Liver (tissue), 8 donors: ENCODE measurements at regions not wholly inside any gene's neighbourhood (a gene's known extent, or its start where the extent isn't known, plus 50 kb on each side); places are given as distances from the start of the nearest gene placed in this dataset.

Source experiments
- DNase-seq: peaks from one replicate; pipeline ENCODE4 v3.0.0-alpha.2; 2017; ENCODE audit warnings: low spot score
- H3K27ac ChIP-seq, 2 donors: one replicate each; pipeline ENCODE4 v1.7.0; 2013; ENCODE audit warnings: inconsistent platforms in 2 of 2, low read length in 2 of 2, control low read depth in 1 of 2, low read depth in 1 of 2, mild to moderate bottlenecking in 1 of 2
- H3K27me3 ChIP-seq, 4 donors: one replicate each; pipeline versions ENCODE4 v1.6.1 to v1.7.0; 2013; ENCODE audit warnings: low read length in 3 of 4, inconsistent platforms in 1 of 4, mild to moderate bottlenecking in 1 of 4, moderate library complexity in 1 of 4; ENCODE audit not compliant: control insufficient read depth in 4 of 4, insufficient read depth in 4 of 4
- H3K36me3 ChIP-seq, 4 donors: one replicate each; pipeline versions ENCODE4 v1.6.1 to v1.7.0; 2013; ENCODE audit warnings: low read length in 3 of 4, mild to moderate bottlenecking in 3 of 4, low read depth in 1 of 4, moderate library complexity in 1 of 4; ENCODE audit not compliant: control insufficient read depth in 4 of 4, insufficient read depth in 3 of 4
- H3K4me1 ChIP-seq, 4 donors: one replicate each; pipeline versions ENCODE4 v1.6.1 to v1.7.0; 2013; ENCODE audit warnings: low read length in 3 of 4, mild to moderate bottlenecking in 3 of 4, moderate library complexity in 1 of 4; ENCODE audit not compliant: control insufficient read depth in 4 of 4, insufficient read depth in 4 of 4
- H3K4me3 ChIP-seq, 3 donors: one replicate each; pipeline versions ENCODE4 v1.6.1 to v1.7.0; 2013; ENCODE audit warnings: low read length in 3 of 3, control low read depth in 1 of 3, low read depth in 1 of 3, mild to moderate bottlenecking in 1 of 3
- H3K9ac ChIP-seq, 2 donors: one replicate each; pipeline ENCODE4 v1.7.0; 2013; ENCODE audit warnings: low read length in 2 of 2, mild to moderate bottlenecking in 2 of 2, moderate library complexity in 2 of 2, control low read depth in 1 of 2, low read depth in 1 of 2
- H3K9me3 ChIP-seq, 4 donors: one replicate each; pipeline versions ENCODE4 v1.6.1 to v1.7.0; 2013; ENCODE audit warnings: low read length in 3 of 4; ENCODE audit not compliant: control insufficient read depth in 4 of 4
- EGR1 ChIP-seq, 2 donors: IDR thresholded peaks; 2 replicates each; pipeline ENCODE4 v1.6.1; 2016 to 2018; ENCODE audit warnings: antibody characterized with exemption in 2 of 2, low read depth in 2 of 2
- FOXA1 ChIP-seq: IDR thresholded peaks from 2 replicates; pipeline ENCODE4 v1.6.1; 2016; ENCODE audit warnings: antibody characterized with exemption
- FOXA2 ChIP-seq: IDR thresholded peaks from 2 replicates; pipeline ENCODE4 v1.6.1; 2016; ENCODE audit warnings: antibody characterized with exemption
- GABPA ChIP-seq, 2 donors: IDR thresholded peaks in 1 of 2; conservative IDR thresholded peaks in 1 of 2; 2 replicates each; pipeline ENCODE4 v1.6.1; 2016; ENCODE audit warnings: antibody characterized with exemption in 2 of 2, mild to moderate bottlenecking in 1 of 2, moderate library complexity in 1 of 2
- HNF4A ChIP-seq, 2 donors: conservative IDR thresholded peaks; 2 replicates each; pipeline ENCODE4 v1.6.1; 2016; ENCODE audit warnings: antibody characterized with exemption in 2 of 2, mild to moderate bottlenecking in 2 of 2
- HNF4G ChIP-seq: IDR thresholded peaks from 2 replicates; pipeline ENCODE4 v1.6.1; 2016; ENCODE audit warnings: antibody characterized with exemption
- JUND ChIP-seq, 2 donors: IDR thresholded peaks; 2 replicates each; pipeline ENCODE4 v1.6.1; 2016; ENCODE audit warnings: antibody characterized with exemption in 2 of 2
- NR2F2 ChIP-seq: IDR thresholded peaks from 2 replicates; pipeline ENCODE4 v1.6.1; 2016; ENCODE audit warnings: antibody characterized with exemption
- RAD21 ChIP-seq, 2 donors: IDR thresholded peaks; 2 replicates each; pipeline ENCODE4 v1.6.1; 2016; ENCODE audit warnings: antibody characterized with exemption in 2 of 2, mild to moderate bottlenecking in 2 of 2
- RXRA ChIP-seq, 2 donors: IDR thresholded peaks; 2 replicates each; pipeline ENCODE4 v1.6.1; 2017 to 2018; ENCODE audit warnings: antibody characterized with exemption in 2 of 2, mild to moderate bottlenecking in 1 of 2
- SP1 ChIP-seq: IDR thresholded peaks from 2 replicates; pipeline ENCODE4 v1.6.1; 2018; ENCODE audit warnings: antibody characterized with exemption, mild to moderate bottlenecking
- TAF1 ChIP-seq: conservative IDR thresholded peaks from 2 replicates; pipeline ENCODE4 v1.6.1; 2016; ENCODE audit warnings: antibody characterized with exemption, mild to moderate bottlenecking
- YY1 ChIP-seq: IDR thresholded peaks from 2 replicates; pipeline ENCODE4 v1.6.1; 2016; ENCODE audit warnings: antibody characterized with exemption, mild to moderate bottlenecking
- WGBS: extraction: QIAGEN DNeasy Blood & Tissue Kit; methylation state at CpG from one replicate; pipeline ENCODE4 v1.1.7; 2013; 5-methylcytosine and 5-hydroxymethylcytosine counted together
- TF ChIP-seq, protein P1 (sequence below): IDR thresholded peaks from 2 replicates; pipeline ENCODE4 v1.6.1; 2016; ENCODE audit warnings: antibody characterized with exemption, mild to moderate bottlenecking
- TF ChIP-seq, protein P2 (sequence below): IDR thresholded peaks from 2 replicates; pipeline ENCODE4 v1.6.1; 2016; ENCODE audit warnings: antibody characterized with exemption
- TF ChIP-seq, protein P3 (sequence below): IDR thresholded peaks from 2 replicates; pipeline ENCODE4 v1.6.1; 2016; ENCODE audit warnings: antibody characterized with exemption
- TF ChIP-seq, protein P4 (sequence below): IDR thresholded peaks from 2 replicates; pipeline ENCODE4 v1.6.1; 2016; ENCODE audit warnings: antibody characterized with exemption
- TF ChIP-seq, protein P5 (sequence below): fragments of 150-350 bp; IDR thresholded peaks from 2 replicates; pipeline ENCODE4 v1.5.1; 2017; ENCODE audit warnings: improper control_type of control experiment, low read depth, low read length; ENCODE audit not compliant: missing input control
- donor health status: healthy.
- donor health status: healthy.
- donor health status: healthy.
- donor health status: healthy.
- donor health status: healthy.

DNA sequence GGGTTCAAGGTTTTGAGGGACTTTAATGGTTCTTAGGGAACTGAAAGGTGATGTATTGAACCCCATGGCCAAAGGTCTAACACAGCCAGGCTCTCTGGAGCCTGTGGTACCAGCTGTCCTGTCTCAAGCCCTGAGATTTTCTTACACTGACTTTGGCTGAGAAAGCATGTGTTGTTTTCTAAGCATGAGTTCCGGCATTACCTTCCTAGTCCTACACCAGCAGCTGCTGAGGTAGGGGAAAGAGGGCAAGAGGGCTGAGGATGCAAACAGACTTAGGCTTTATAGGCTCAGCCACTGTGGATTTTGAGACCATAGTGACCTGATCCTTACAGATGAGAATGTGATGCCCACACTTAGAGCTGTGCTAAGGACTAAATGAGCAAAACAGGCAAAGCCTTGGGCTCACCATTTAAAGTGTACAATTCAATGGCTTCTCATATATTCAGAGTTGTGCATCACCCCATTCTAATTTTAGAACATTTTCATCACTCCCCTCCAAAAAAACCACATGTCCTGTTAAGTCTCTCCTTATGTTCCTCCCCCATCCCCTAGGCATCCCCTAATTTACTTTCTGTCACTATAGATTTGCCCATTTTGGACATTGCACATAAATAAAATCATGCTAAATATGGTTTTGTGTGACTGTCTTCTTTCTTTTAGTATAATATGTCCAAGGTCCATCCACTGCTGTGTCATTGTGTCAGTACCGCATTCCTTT is 99.7 kb upstream of the OTOS start:
- Histone ChIP-seq H3K27me3 (no peaks in the 10 kb centered on the region), H3K9me3 (no peaks in the 10 kb centered on the region), H3K4me1 (peaks cover 0 to 11% (median 5%) of the 10 kb centered on the region in 4 donors), H3K36me3 (no peaks in the 10 kb centered on the region), H3K27ac (no peak overlapping the region), H3K9ac (no peak overlapping the region), H3K4me3 (no peak overlapping the region)
- TF ChIP-seq RAD21 (IDR thresholded peaks at IDR 0.05), result no peak
- TF ChIP-seq, protein P1, sequence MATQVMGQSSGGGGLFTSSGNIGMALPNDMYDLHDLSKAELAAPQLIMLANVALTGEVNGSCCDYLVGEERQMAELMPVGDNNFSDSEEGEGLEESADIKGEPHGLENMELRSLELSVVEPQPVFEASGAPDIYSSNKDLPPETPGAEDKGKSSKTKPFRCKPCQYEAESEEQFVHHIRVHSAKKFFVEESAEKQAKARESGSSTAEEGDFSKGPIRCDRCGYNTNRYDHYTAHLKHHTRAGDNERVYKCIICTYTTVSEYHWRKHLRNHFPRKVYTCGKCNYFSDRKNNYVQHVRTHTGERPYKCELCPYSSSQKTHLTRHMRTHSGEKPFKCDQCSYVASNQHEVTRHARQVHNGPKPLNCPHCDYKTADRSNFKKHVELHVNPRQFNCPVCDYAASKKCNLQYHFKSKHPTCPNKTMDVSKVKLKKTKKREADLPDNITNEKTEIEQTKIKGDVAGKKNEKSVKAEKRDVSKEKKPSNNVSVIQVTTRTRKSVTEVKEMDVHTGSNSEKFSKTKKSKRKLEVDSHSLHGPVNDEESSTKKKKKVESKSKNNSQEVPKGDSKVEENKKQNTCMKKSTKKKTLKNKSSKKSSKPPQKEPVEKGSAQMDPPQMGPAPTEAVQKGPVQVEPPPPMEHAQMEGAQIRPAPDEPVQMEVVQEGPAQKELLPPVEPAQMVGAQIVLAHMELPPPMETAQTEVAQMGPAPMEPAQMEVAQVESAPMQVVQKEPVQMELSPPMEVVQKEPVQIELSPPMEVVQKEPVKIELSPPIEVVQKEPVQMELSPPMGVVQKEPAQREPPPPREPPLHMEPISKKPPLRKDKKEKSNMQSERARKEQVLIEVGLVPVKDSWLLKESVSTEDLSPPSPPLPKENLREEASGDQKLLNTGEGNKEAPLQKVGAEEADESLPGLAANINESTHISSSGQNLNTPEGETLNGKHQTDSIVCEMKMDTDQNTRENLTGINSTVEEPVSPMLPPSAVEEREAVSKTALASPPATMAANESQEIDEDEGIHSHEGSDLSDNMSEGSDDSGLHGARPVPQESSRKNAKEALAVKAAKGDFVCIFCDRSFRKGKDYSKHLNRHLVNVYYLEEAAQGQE, result no peak
- no peak for TF ChIP-seq NR2F2
- no peak for TF ChIP-seq YY1
- no peak for TF ChIP-seq HNF4G
- TF ChIP-seq, protein P2, sequence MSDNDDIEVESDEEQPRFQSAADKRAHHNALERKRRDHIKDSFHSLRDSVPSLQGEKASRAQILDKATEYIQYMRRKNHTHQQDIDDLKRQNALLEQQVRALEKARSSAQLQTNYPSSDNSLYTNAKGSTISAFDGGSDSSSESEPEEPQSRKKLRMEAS, result no peak
- TF ChIP-seq HNF4A (conservative IDR thresholded peaks at IDR 0.05), result no peak
- TF ChIP-seq, protein P3, sequence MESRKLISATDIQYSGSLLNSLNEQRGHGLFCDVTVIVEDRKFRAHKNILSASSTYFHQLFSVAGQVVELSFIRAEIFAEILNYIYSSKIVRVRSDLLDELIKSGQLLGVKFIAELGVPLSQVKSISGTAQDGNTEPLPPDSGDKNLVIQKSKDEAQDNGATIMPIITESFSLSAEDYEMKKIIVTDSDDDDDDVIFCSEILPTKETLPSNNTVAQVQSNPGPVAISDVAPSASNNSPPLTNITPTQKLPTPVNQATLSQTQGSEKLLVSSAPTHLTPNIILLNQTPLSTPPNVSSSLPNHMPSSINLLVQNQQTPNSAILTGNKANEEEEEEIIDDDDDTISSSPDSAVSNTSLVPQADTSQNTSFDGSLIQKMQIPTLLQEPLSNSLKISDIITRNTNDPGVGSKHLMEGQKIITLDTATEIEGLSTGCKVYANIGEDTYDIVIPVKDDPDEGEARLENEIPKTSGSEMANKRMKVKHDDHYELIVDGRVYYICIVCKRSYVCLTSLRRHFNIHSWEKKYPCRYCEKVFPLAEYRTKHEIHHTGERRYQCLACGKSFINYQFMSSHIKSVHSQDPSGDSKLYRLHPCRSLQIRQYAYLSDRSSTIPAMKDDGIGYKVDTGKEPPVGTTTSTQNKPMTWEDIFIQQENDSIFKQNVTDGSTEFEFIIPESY, result no peak
- no peak for TF ChIP-seq SP1
- no peak for TF ChIP-seq FOXA2
- TF ChIP-seq EGR1 (IDR thresholded peaks at IDR 0.05; ENCODE audit: low read depth in 2 of 2), result no peak
- TF ChIP-seq GABPA (IDR thresholded peaks at IDR 0.05 in 1 of 2, conservative IDR thresholded peaks at IDR 0.05 in 1 of 2), result no peak
- TF ChIP-seq, protein P4, sequence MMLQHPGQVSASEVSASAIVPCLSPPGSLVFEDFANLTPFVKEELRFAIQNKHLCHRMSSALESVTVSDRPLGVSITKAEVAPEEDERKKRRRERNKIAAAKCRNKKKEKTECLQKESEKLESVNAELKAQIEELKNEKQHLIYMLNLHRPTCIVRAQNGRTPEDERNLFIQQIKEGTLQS, result no peak
- no peak for TF ChIP-seq FOXA1
- TF ChIP-seq RXRA (IDR thresholded peaks at IDR 0.05), result no peak
- TF ChIP-seq JUND (IDR thresholded peaks at IDR 0.05), result no peak
- TF ChIP-seq TAF1, result no peak
- TF ChIP-seq, protein P5, sequence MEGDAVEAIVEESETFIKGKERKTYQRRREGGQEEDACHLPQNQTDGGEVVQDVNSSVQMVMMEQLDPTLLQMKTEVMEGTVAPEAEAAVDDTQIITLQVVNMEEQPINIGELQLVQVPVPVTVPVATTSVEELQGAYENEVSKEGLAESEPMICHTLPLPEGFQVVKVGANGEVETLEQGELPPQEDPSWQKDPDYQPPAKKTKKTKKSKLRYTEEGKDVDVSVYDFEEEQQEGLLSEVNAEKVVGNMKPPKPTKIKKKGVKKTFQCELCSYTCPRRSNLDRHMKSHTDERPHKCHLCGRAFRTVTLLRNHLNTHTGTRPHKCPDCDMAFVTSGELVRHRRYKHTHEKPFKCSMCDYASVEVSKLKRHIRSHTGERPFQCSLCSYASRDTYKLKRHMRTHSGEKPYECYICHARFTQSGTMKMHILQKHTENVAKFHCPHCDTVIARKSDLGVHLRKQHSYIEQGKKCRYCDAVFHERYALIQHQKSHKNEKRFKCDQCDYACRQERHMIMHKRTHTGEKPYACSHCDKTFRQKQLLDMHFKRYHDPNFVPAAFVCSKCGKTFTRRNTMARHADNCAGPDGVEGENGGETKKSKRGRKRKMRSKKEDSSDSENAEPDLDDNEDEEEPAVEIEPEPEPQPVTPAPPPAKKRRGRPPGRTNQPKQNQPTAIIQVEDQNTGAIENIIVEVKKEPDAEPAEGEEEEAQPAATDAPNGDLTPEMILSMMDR, result no peak
- DNase-seq, result peak; percentile 3
- WGBS, result 97% methylated on average over 2 of the region's 2 CpGs
